Tibial nerve (tissue), 4 donors: ENCODE measurements at regions not wholly inside any gene's neighbourhood (a gene's known extent, or its start where the extent isn't known, plus 50 kb on each side); places are given as distances from the start of the nearest gene placed in this dataset.

Source experiments
- DNase-seq, 2 donors: peaks; one replicate each; pipeline ENCODE4 v3.0.0-alpha.2; 2019; ENCODE audit warnings: low spot score in 2 of 2
- H3K27ac ChIP-seq, 4 donors: fragments of 200-600 bp; sonication (generic) in 3 of 4; one replicate each; pipeline ENCODE4 v1.5.1; 2017 to 2019; ENCODE audit warnings: mild to moderate bottlenecking in 1 of 4
- H3K27me3 ChIP-seq, 2 donors: fragments of 200-600 bp; sonication (generic) in 1 of 2; one replicate each; pipeline versions ENCODE4 v1.5.1 to v1.6.0; 2017 to 2019
- H3K36me3 ChIP-seq, 3 donors: fragments of 200-600 bp; sonication (generic); one replicate each; pipeline ENCODE4 v1.5.1; 2018 to 2019
- H3K4me1 ChIP-seq, 4 donors: fragments of 200-600 bp; sonication (generic) in 3 of 4; one replicate each; pipeline ENCODE4 v1.5.1; 2017 to 2019
- H3K4me3 ChIP-seq, 4 donors: fragments of 200-600 bp; sonication (generic) in 3 of 4; one replicate each; pipeline ENCODE4 v1.5.1; 2017 to 2019; ENCODE audit warnings: mild to moderate bottlenecking in 1 of 4, moderate library complexity in 1 of 4
- H3K9me3 ChIP-seq, 4 donors: fragments of 200-600 bp; sonication (generic) in 3 of 4; one replicate each; pipeline ENCODE4 v1.5.1; 2017 to 2019
- CTCF ChIP-seq, 5 experiments: fragments of 200-600 bp in 3 of 5; fragments of 450-650 bp in 2 of 5; sonication (generic) in 3 of 5; IDR thresholded peaks; one replicate each; pipeline ENCODE4 v1.5.1; 2016 to 2019; ENCODE audit warnings: antibody characterized with exemption in 5 of 5, mild to moderate bottlenecking in 3 of 5, moderate library complexity in 2 of 5
- EP300 ChIP-seq, 2 donors: sonication (generic); formaldehyde crosslinking; IDR thresholded peaks; one replicate each; pipeline ENCODE4 v1.6.1; 2017; ENCODE audit warnings: antibody characterized with exemption in 2 of 2, mild to moderate bottlenecking in 1 of 2
- POLR2A ChIP-seq, 2 donors: fragments of 450-650 bp; IDR thresholded peaks; one replicate each; pipeline ENCODE4 v1.6.1; 2017; ENCODE audit warnings: antibody characterized with exemption in 2 of 2, mild to moderate bottlenecking in 2 of 2, moderate library complexity in 2 of 2
- WGBS, 2 donors: methylation state at CpG; one replicate each; pipeline ENCODE4 v1.1.5; 2018; 5-methylcytosine and 5-hydroxymethylcytosine counted together

GRCh38 chr5:24042688-24043087, 535.3 kb downstream of the PRDM9 start:
- Histone ChIP-seq H3K4me3 (no peak overlapping the region), H3K4me1 (no peaks in the 10 kb centered on the region), H3K27me3 (no peaks in the 10 kb centered on the region), H3K9me3 (no peaks in the 10 kb centered on the region), H3K27ac (no peak overlapping the region), H3K36me3 (no peaks in the 10 kb centered on the region)
- 71 to 86% methylated on average over 2 of the region's 2 CpGs for WGBS, 2 donors
- no peak for DNase-seq
- TF ChIP-seq CTCF (IDR thresholded peaks at IDR 0.05), result no peak
- no peak for TF ChIP-seq EP300 (IDR thresholded peaks at IDR 0.05)

- no peak for DNase-seq
- no peaks in the 10 kb centered on the region for H3K36me3 ChIP-seq
- no peaks in the 10 kb centered on the region for H3K4me1 ChIP-seq
- no peak overlapping the region for H3K27ac ChIP-seq
- no peak overlapping the region for H3K4me3 ChIP-seq
- TF ChIP-seq EP300 (IDR thresholded peaks at IDR 0.05) (no peak), POLR2A (IDR thresholded peaks at IDR 0.05) (no peak), CTCF (IDR thresholded peaks at IDR 0.05) (no peak)
- H3K9me3 ChIP-seq, result no peaks in the 10 kb centered on the region
- no peaks in the 10 kb centered on the region for H3K27me3 ChIP-seq
These were observed 537.6 kb downstream of the PRDM9 start for GRCh38 chr5:24045046-24045445.

- Histone ChIP-seq H3K4me3 (no peak overlapping the region), H3K27ac (no peak overlapping the region), H3K27me3 (no peaks in the 10 kb centered on the region), H3K36me3 (no peaks in the 10 kb centered on the region), H3K4me1 (no peaks in the 10 kb centered on the region), H3K9me3 (no peaks in the 10 kb centered on the region)
- no peak for DNase-seq
- WGBS, 2 donors, result 84 to 85% methylated on average over 2 of the region's 2 CpGs
- TF ChIP-seq CTCF (IDR thresholded peaks at IDR 0.05) (no peak), POLR2A (IDR thresholded peaks at IDR 0.05) (no peak), EP300 (IDR thresholded peaks at IDR 0.05) (no peak)
These were observed 546.3 kb downstream of the PRDM9 start for GRCh38 chr5:24053737-24054136.

GRCh38 chr5:24059006-24059405, 551.6 kb downstream of the PRDM9 start:
- Histone ChIP-seq H3K4me3 (no peak overlapping the region), H3K36me3 (no peaks in the 10 kb centered on the region), H3K9me3 (no peaks in the 10 kb centered on the region), H3K27me3 (no peaks in the 10 kb centered on the region), H3K27ac (no peak overlapping the region), H3K4me1 (no peaks in the 10 kb centered on the region)
- 74 to 81% methylated on average over 2 of the region's 2 CpGs for WGBS, 2 donors
- TF ChIP-seq EP300 (IDR thresholded peaks at IDR 0.05) (no peak), POLR2A (IDR thresholded peaks at IDR 0.05) (no peak), CTCF (IDR thresholded peaks at IDR 0.05) (no peak)
- DNase-seq, result no peak

- Histone ChIP-seq H3K36me3 (no peaks in the 10 kb centered on the region), H3K9me3 (no peaks in the 10 kb centered on the region), H3K4me3 (no peak overlapping the region), H3K27ac (no peak overlapping the region), H3K4me1 (no peaks in the 10 kb centered on the region), H3K27me3 (no peaks in the 10 kb centered on the region)
- WGBS, 2 donors, result 90 to 91% methylated on average over 4 of the region's 4 CpGs
- no peak for TF ChIP-seq CTCF (IDR thresholded peaks at IDR 0.05)
- TF ChIP-seq POLR2A (IDR thresholded peaks at IDR 0.05), result no peak
- no peak for TF ChIP-seq EP300 (IDR thresholded peaks at IDR 0.05)
- DNase-seq, result no peak
These were observed 552.3 kb downstream of the PRDM9 start for GRCh38 chr5:24059716-24060115.
